Smooth muscle cell (in vitro differentiated cells): ENCODE measurements at regions not wholly inside any gene's neighbourhood (a gene's known extent, or its start where the extent isn't known, plus 50 kb on each side); places are given as distances from the start of the nearest gene placed in this dataset.

Experiments used
- DNase-seq: peaks from one replicate; lab custom pipeline; 2025; ENCODE audit not compliant: unreplicated experiment; lab: John Stamatoyannopoulos, UW
- H2AFZ ChIP-seq: fragments of 200-600 bp; sonication (generic); 2 replicates; pipeline ENCODE4 v1.6.0; 2016; ENCODE audit warnings: antibody characterized with exemption, low read depth, mild to moderate bottlenecking
- H3F3A ChIP-seq: fragments of 200-600 bp; sonication (generic); 2 replicates; pipeline ENCODE4 v1.6.0; 2017; ENCODE audit warnings: antibody characterized with exemption, low read depth
- H3K27ac ChIP-seq: fragments of 200-600 bp; sonication (generic); 2 replicates; pipeline ENCODE4 v1.5.1; 2016; ENCODE audit warnings: low read depth, mild to moderate bottlenecking
- H3K27me3 ChIP-seq: fragments of 200-600 bp; sonication (generic); 2 replicates; pipeline ENCODE4 v1.6.1; 2016; ENCODE audit warnings: low read depth, mild to moderate bottlenecking
- H3K36me3 ChIP-seq: fragments of 200-600 bp; sonication (generic); 2 replicates; pipeline ENCODE4 v1.5.1; 2016; ENCODE audit warnings: low read depth
- H3K4me1 ChIP-seq: fragments of 200-600 bp; sonication (generic); 2 replicates; pipeline ENCODE4 v1.5.1; 2016; ENCODE audit warnings: low read depth
- H3K4me2 ChIP-seq: fragments of 200-600 bp; sonication (generic); 2 replicates; pipeline ENCODE4 v1.6.0; 2016; ENCODE audit warnings: mild to moderate bottlenecking
- H3K4me3 ChIP-seq: fragments of 200-600 bp; sonication (generic); 2 replicates; pipeline ENCODE4 v1.5.1; 2016; ENCODE audit warnings: mild to moderate bottlenecking
- H3K79me2 ChIP-seq: fragments of 200-600 bp; sonication (generic); 2 replicates; pipeline ENCODE4 v1.6.0; 2016; ENCODE audit warnings: low read depth, mild to moderate bottlenecking
- H3K9ac ChIP-seq: fragments of 200-600 bp; sonication (generic); 2 replicates; pipeline ENCODE4 v1.6.0; 2016; ENCODE audit warnings: low read depth
- H3K9me3 ChIP-seq: fragments of 200-600 bp; sonication (generic); replicated peaks from 2 replicates; pipeline ENCODE4 v1.5.1; 2016; ENCODE audit warnings: low read depth
- H4K20me1 ChIP-seq: fragments of 200-600 bp; sonication (generic); 2 replicates; pipeline ENCODE4 v1.6.0; 2016; ENCODE audit warnings: low read depth
- CTCF ChIP-seq: fragments of 200-600 bp; sonication (generic); IDR thresholded peaks from 2 replicates; pipeline ENCODE4 v1.5.1; 2017; ENCODE audit warnings: borderline replicate concordance, mild to moderate bottlenecking, antibody characterized with exemption; ENCODE audit not compliant: insufficient read depth, poor library complexity, severe bottlenecking
- WGBS: methylation state at CpG from one replicate; pipeline ENCODE4 v1.1.7; 2016; ENCODE audit warnings: low lambda C conversion rate; 5-methylcytosine and 5-hydroxymethylcytosine counted together

- Histone ChIP-seq H3K36me3 (no peaks in the 10 kb centered on the region), H3K27ac (no peak overlapping the region), H3K4me3 (no peak overlapping the region), H4K20me1 (no peaks in the 10 kb centered on the region), H3K27me3 (no peaks in the 10 kb centered on the region), H3K79me2 (no peaks in the 10 kb centered on the region), H3F3A (no peaks in the 10 kb centered on the region), H3K9ac (no peak overlapping the region), H3K4me2 (no peak overlapping the region), H3K9me3 (no peaks in the 10 kb centered on the region), H2AFZ (no peak overlapping the region), H3K4me1 (no peaks in the 10 kb centered on the region)
- WGBS, result 66% methylated on average over 5 of the region's 12 CpGs
- DNase-seq, result no peak
- no peak for TF ChIP-seq CTCF
Measured at GRCh38 chr6:74222768-74223333, 526.8 kb downstream of the CD109 start.

- no peaks in the 10 kb centered on the region for H3K9me3 ChIP-seq
- no peak overlapping the region for H3K9ac ChIP-seq
- TF ChIP-seq CTCF, result no peak
- no peak overlapping the region for H3K4me3 ChIP-seq
- H3K27ac ChIP-seq, result no peak overlapping the region
- H3K27me3 ChIP-seq, result no peaks in the 10 kb centered on the region
- H3K36me3 ChIP-seq, result no peaks in the 10 kb centered on the region
- 45% methylated on average over 2 of the region's 2 CpGs for WGBS
- H3K79me2 ChIP-seq, result no peaks in the 10 kb centered on the region
- H3K4me1 ChIP-seq, result no peaks in the 10 kb centered on the region
- no peak overlapping the region for H3K4me2 ChIP-seq
- H3F3A ChIP-seq, result no peaks in the 10 kb centered on the region
- H4K20me1 ChIP-seq, result no peaks in the 10 kb centered on the region
- no peak overlapping the region for H2AFZ ChIP-seq
- DNase-seq, result no peak
Measured at GRCh38 chr6:74213995-74214394, 518.0 kb downstream of the CD109 start.

GRCh38 chr6:74208239-74208638 lies 512.2 kb downstream of the CD109 start:
- no peak overlapping the region for H3K4me3 ChIP-seq
- H2AFZ ChIP-seq, result no peak overlapping the region
- TF ChIP-seq CTCF, result no peak
- no peak for DNase-seq
- H3K36me3 ChIP-seq, result no peaks in the 10 kb centered on the region
- H4K20me1 ChIP-seq, result no peaks in the 10 kb centered on the region
- H3K9ac ChIP-seq, result no peak overlapping the region
- H3K9me3 ChIP-seq, result no peaks in the 10 kb centered on the region
- H3F3A ChIP-seq, result no peaks in the 10 kb centered on the region
- H3K4me2 ChIP-seq, result no peak overlapping the region
- WGBS, result 83% methylated on average over 2 of the region's 2 CpGs
- H3K79me2 ChIP-seq, result no peaks in the 10 kb centered on the region
- H3K27me3 ChIP-seq, result no peaks in the 10 kb centered on the region
- H3K27ac ChIP-seq, result no peak overlapping the region
- no peaks in the 10 kb centered on the region for H3K4me1 ChIP-seq

- no peak for TF ChIP-seq CTCF
Measured at GRCh38 chr6:74199215-74199915, 503.4 kb downstream of the CD109 start.

More at GRCh38 chr6:74199215-74199915, 503.4 kb downstream of the CD109 start:
- Histone ChIP-seq H3K27me3 (no peaks in the 10 kb centered on the region), H3K4me3 (no peak overlapping the region), H2AFZ (no peak overlapping the region), H3K9ac (no peak overlapping the region), H4K20me1 (no peaks in the 10 kb centered on the region), H3K9me3 (no peaks in the 10 kb centered on the region), H3K4me1 (no peaks in the 10 kb centered on the region), H3K27ac (no peak overlapping the region), H3K4me2 (no peak overlapping the region), H3K36me3 (no peaks in the 10 kb centered on the region), H3K79me2 (no peaks in the 10 kb centered on the region), H3F3A (no peaks in the 10 kb centered on the region)
- 70% methylated on average over 4 of the region's 4 CpGs for WGBS
- no peak for DNase-seq
